ENCODE measurements at regions not wholly inside any gene's neighbourhood (a gene's known extent, or its start where the extent isn't known, plus 50 kb on each side); places are given as distances from the start of the nearest gene placed in this dataset.

- TF ChIP-seq, protein P1, sequence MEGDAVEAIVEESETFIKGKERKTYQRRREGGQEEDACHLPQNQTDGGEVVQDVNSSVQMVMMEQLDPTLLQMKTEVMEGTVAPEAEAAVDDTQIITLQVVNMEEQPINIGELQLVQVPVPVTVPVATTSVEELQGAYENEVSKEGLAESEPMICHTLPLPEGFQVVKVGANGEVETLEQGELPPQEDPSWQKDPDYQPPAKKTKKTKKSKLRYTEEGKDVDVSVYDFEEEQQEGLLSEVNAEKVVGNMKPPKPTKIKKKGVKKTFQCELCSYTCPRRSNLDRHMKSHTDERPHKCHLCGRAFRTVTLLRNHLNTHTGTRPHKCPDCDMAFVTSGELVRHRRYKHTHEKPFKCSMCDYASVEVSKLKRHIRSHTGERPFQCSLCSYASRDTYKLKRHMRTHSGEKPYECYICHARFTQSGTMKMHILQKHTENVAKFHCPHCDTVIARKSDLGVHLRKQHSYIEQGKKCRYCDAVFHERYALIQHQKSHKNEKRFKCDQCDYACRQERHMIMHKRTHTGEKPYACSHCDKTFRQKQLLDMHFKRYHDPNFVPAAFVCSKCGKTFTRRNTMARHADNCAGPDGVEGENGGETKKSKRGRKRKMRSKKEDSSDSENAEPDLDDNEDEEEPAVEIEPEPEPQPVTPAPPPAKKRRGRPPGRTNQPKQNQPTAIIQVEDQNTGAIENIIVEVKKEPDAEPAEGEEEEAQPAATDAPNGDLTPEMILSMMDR (conservative IDR thresholded peaks at IDR 0.05), result no peak
- TF ChIP-seq ZFX (IDR thresholded peaks at IDR 0.05), result no peak
Observed at GRCh38 chr9:78676623-78677022, 379.7 kb downstream of the PSAT1 start.
